HFF-Myc (cell line): ENCODE measurements at regions not wholly inside any gene's neighbourhood (a gene's known extent, or its start where the extent isn't known, plus 50 kb on each side); places are given as distances from the start of the nearest gene placed in this dataset.
"Not testable (repeated sequence)": the region's sequence is repeated elsewhere in the genome, so short reads cannot be mapped to it uniquely, and the experiment has no call there.

Source experiments
- DNase-seq: peaks from one replicate; pipeline ENCODE4 v3.0.0-alpha.2; 2011; ENCODE audit warnings: low read depth; ENCODE audit errors: extremely low read depth
- H3K4me3 ChIP-seq: replicated peaks from 2 replicates; pipeline ENCODE4 v1.5.1; 2011; ENCODE audit warnings: low read depth, mild to moderate bottlenecking, control low read depth, low read length
- CTCF ChIP-seq: IDR thresholded peaks from 2 replicates; pipeline ENCODE4 v1.5.1; 2012; ENCODE audit warnings: mild to moderate bottlenecking, low read depth, low read length, control low read depth; ENCODE audit errors: missing control alignments

- TF ChIP-seq CTCF: no peak
- DNase-seq: no peak
- no peak overlapping the region for H3K4me3 ChIP-seq
Observed at GRCh38 chrX:734362-734761, 103.8 kb downstream of the SHOX start.

GRCh38 chrX:733961-734360 is 103.4 kb downstream of the SHOX start:
- DNase-seq: no peak
- no peak for TF ChIP-seq CTCF
- no peak overlapping the region for H3K4me3 ChIP-seq

- no peak for DNase-seq
- no peak for TF ChIP-seq CTCF
- no peak overlapping the region for H3K4me3 ChIP-seq
Observed at GRCh38 chrX:729583-730409, 99.2 kb downstream of the SHOX start.

- not testable (repeated sequence) for DNase-seq, H3K4me3 ChIP-seq
Observed at GRCh38 chrX:729101-729500, 98.5 kb downstream of the SHOX start.

GRCh38 chrX:728639-729038 is 98.0 kb downstream of the SHOX start:
- DNase-seq, H3K4me3 ChIP-seq: not testable (repeated sequence)

GRCh38 chrX:727738-728621 is 97.4 kb downstream of the SHOX start:
- DNase-seq: no peak
- no peak overlapping the region for H3K4me3 ChIP-seq
- peak; percentile 51 for TF ChIP-seq CTCF

- TF ChIP-seq CTCF: no peak
- no peak overlapping the region for H3K4me3 ChIP-seq
- DNase-seq: no peak
Observed at GRCh38 chrX:725971-726370, 95.4 kb downstream of the SHOX start.

- no peak for DNase-seq
- TF ChIP-seq CTCF: no peak
- H3K4me3 ChIP-seq: no peak overlapping the region
Observed at GRCh38 chrX:724256-724655, 93.7 kb downstream of the SHOX start.
